ENCODE measurements at regions not wholly inside any gene's neighbourhood (a gene's known extent, or its start where the extent isn't known, plus 50 kb on each side); places are given as distances from the start of the nearest gene placed in this dataset.

DNA sequence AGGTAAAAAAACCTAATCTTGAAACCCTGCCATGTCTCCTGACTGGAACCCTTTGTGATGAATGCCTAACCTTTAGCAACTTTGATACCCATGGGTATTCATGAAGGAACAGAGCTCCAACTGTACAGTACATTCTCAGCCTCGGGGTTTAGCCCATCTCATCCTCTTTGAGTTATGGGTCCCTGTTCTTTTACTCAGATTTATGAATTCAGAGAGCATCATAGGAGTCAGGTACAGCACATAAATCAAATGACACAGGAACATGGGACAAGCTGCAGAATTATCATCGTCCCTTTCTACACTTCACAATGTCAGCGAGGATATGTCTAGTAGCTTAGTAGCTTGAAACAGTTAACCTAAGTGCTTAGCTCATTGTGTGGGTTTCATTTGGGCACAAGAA is 527.4 kb downstream of the NOVA1 start:
- TF ChIP-seq, protein P1, sequence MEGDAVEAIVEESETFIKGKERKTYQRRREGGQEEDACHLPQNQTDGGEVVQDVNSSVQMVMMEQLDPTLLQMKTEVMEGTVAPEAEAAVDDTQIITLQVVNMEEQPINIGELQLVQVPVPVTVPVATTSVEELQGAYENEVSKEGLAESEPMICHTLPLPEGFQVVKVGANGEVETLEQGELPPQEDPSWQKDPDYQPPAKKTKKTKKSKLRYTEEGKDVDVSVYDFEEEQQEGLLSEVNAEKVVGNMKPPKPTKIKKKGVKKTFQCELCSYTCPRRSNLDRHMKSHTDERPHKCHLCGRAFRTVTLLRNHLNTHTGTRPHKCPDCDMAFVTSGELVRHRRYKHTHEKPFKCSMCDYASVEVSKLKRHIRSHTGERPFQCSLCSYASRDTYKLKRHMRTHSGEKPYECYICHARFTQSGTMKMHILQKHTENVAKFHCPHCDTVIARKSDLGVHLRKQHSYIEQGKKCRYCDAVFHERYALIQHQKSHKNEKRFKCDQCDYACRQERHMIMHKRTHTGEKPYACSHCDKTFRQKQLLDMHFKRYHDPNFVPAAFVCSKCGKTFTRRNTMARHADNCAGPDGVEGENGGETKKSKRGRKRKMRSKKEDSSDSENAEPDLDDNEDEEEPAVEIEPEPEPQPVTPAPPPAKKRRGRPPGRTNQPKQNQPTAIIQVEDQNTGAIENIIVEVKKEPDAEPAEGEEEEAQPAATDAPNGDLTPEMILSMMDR (IDR thresholded peaks at IDR 0.05 in 2 of 3, conservative IDR thresholded peaks at IDR 0.05 in 1 of 3; ENCODE audit: borderline replicate concordance in 1 of 3, insufficient read depth in 1 of 3, low read depth in 2 of 3, low read length in 2 of 3): no peak
- TF ChIP-seq CEBPB (IDR thresholded peaks at IDR 0.05; ENCODE audit: low read depth) (no peak), POLR2A (IDR thresholded peaks at IDR 0.05; ENCODE audit: borderline replicate concordance, extremely low read depth, insufficient read depth, insufficient read length) (no peak), JUND (IDR thresholded peaks at IDR 0.05) (no peak), EZH2 (IDR thresholded peaks at IDR 0.05) (no peak), TCF7L2 (IDR thresholded peaks at IDR 0.05; ENCODE audit: borderline replicate concordance, extremely low read depth, insufficient read depth, insufficient read length) (no peak), SP1 (IDR thresholded peaks at IDR 0.05; ENCODE audit: low read depth) (no peak), YY1 (IDR thresholded peaks at IDR 0.05; ENCODE audit: extremely low read depth, insufficient replicate concordance, low read depth, low read length) (no peak), EZH2phosphoT487 (IDR thresholded peaks at IDR 0.05; ENCODE audit: borderline replicate concordance) (no peak), RAD21 (IDR thresholded peaks at IDR 0.05; ENCODE audit: low read depth) (no peak), POLR2AphosphoS5 (IDR thresholded peaks at IDR 0.05; ENCODE audit: low read depth, low read length) (no peak)
- TF ChIP-seq, protein P2, sequence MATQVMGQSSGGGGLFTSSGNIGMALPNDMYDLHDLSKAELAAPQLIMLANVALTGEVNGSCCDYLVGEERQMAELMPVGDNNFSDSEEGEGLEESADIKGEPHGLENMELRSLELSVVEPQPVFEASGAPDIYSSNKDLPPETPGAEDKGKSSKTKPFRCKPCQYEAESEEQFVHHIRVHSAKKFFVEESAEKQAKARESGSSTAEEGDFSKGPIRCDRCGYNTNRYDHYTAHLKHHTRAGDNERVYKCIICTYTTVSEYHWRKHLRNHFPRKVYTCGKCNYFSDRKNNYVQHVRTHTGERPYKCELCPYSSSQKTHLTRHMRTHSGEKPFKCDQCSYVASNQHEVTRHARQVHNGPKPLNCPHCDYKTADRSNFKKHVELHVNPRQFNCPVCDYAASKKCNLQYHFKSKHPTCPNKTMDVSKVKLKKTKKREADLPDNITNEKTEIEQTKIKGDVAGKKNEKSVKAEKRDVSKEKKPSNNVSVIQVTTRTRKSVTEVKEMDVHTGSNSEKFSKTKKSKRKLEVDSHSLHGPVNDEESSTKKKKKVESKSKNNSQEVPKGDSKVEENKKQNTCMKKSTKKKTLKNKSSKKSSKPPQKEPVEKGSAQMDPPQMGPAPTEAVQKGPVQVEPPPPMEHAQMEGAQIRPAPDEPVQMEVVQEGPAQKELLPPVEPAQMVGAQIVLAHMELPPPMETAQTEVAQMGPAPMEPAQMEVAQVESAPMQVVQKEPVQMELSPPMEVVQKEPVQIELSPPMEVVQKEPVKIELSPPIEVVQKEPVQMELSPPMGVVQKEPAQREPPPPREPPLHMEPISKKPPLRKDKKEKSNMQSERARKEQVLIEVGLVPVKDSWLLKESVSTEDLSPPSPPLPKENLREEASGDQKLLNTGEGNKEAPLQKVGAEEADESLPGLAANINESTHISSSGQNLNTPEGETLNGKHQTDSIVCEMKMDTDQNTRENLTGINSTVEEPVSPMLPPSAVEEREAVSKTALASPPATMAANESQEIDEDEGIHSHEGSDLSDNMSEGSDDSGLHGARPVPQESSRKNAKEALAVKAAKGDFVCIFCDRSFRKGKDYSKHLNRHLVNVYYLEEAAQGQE (IDR thresholded peaks at IDR 0.05; ENCODE audit: low read depth): no peak
- TF ChIP-seq, protein P3, sequence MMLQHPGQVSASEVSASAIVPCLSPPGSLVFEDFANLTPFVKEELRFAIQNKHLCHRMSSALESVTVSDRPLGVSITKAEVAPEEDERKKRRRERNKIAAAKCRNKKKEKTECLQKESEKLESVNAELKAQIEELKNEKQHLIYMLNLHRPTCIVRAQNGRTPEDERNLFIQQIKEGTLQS (IDR thresholded peaks at IDR 0.05): no peak

All from HCT116 (cell line).